Liver (tissue), 8 donors: ENCODE measurements at regions not wholly inside any gene's neighbourhood (a gene's known extent, or its start where the extent isn't known, plus 50 kb on each side); places are given as distances from the start of the nearest gene placed in this dataset.

Source experiments
- DNase-seq: peaks from one replicate; pipeline ENCODE4 v3.0.0-alpha.2; 2017; ENCODE audit warnings: low spot score
- H3K27ac ChIP-seq, 2 donors: one replicate each; pipeline ENCODE4 v1.7.0; 2013; ENCODE audit warnings: inconsistent platforms in 2 of 2, low read length in 2 of 2, control low read depth in 1 of 2, low read depth in 1 of 2, mild to moderate bottlenecking in 1 of 2
- H3K27me3 ChIP-seq, 4 donors: one replicate each; pipeline versions ENCODE4 v1.6.1 to v1.7.0; 2013; ENCODE audit warnings: low read length in 3 of 4, inconsistent platforms in 1 of 4, mild to moderate bottlenecking in 1 of 4, moderate library complexity in 1 of 4; ENCODE audit not compliant: control insufficient read depth in 4 of 4, insufficient read depth in 4 of 4
- H3K36me3 ChIP-seq, 4 donors: one replicate each; pipeline versions ENCODE4 v1.6.1 to v1.7.0; 2013; ENCODE audit warnings: low read length in 3 of 4, mild to moderate bottlenecking in 3 of 4, low read depth in 1 of 4, moderate library complexity in 1 of 4; ENCODE audit not compliant: control insufficient read depth in 4 of 4, insufficient read depth in 3 of 4
- H3K4me1 ChIP-seq, 4 donors: one replicate each; pipeline versions ENCODE4 v1.6.1 to v1.7.0; 2013; ENCODE audit warnings: low read length in 3 of 4, mild to moderate bottlenecking in 3 of 4, moderate library complexity in 1 of 4; ENCODE audit not compliant: control insufficient read depth in 4 of 4, insufficient read depth in 4 of 4
- H3K4me3 ChIP-seq, 3 donors: one replicate each; pipeline versions ENCODE4 v1.6.1 to v1.7.0; 2013; ENCODE audit warnings: low read length in 3 of 3, control low read depth in 1 of 3, low read depth in 1 of 3, mild to moderate bottlenecking in 1 of 3
- H3K9ac ChIP-seq, 2 donors: one replicate each; pipeline ENCODE4 v1.7.0; 2013; ENCODE audit warnings: low read length in 2 of 2, mild to moderate bottlenecking in 2 of 2, moderate library complexity in 2 of 2, control low read depth in 1 of 2, low read depth in 1 of 2
- H3K9me3 ChIP-seq, 4 donors: one replicate each; pipeline versions ENCODE4 v1.6.1 to v1.7.0; 2013; ENCODE audit warnings: low read length in 3 of 4; ENCODE audit not compliant: control insufficient read depth in 4 of 4
- ATF3 ChIP-seq: IDR thresholded peaks from 2 replicates; pipeline ENCODE4 v1.6.1; 2016; ENCODE audit warnings: antibody characterized with exemption
- CTCF ChIP-seq: fragments of 150-350 bp; IDR thresholded peaks from 2 replicates; pipeline ENCODE4 v1.5.1; 2017; ENCODE audit warnings: improper control_type of control experiment, low read depth, low read length; ENCODE audit not compliant: missing input control
- EGR1 ChIP-seq, 2 donors: IDR thresholded peaks; 2 replicates each; pipeline ENCODE4 v1.6.1; 2016 to 2018; ENCODE audit warnings: antibody characterized with exemption in 2 of 2, low read depth in 2 of 2
- FOXA1 ChIP-seq: IDR thresholded peaks from 2 replicates; pipeline ENCODE4 v1.6.1; 2016; ENCODE audit warnings: antibody characterized with exemption
- FOXA2 ChIP-seq: IDR thresholded peaks from 2 replicates; pipeline ENCODE4 v1.6.1; 2016; ENCODE audit warnings: antibody characterized with exemption
- HNF4G ChIP-seq: IDR thresholded peaks from 2 replicates; pipeline ENCODE4 v1.6.1; 2016; ENCODE audit warnings: antibody characterized with exemption
- JUND ChIP-seq, 2 donors: IDR thresholded peaks; 2 replicates each; pipeline ENCODE4 v1.6.1; 2016; ENCODE audit warnings: antibody characterized with exemption in 2 of 2
- NR2F2 ChIP-seq: IDR thresholded peaks from 2 replicates; pipeline ENCODE4 v1.6.1; 2016; ENCODE audit warnings: antibody characterized with exemption
- RAD21 ChIP-seq, 2 donors: IDR thresholded peaks; 2 replicates each; pipeline ENCODE4 v1.6.1; 2016; ENCODE audit warnings: antibody characterized with exemption in 2 of 2, mild to moderate bottlenecking in 2 of 2
- REST ChIP-seq: IDR thresholded peaks from 2 replicates; pipeline ENCODE4 v1.6.1; 2016; ENCODE audit warnings: antibody characterized with exemption, mild to moderate bottlenecking
- RXRA ChIP-seq, 2 donors: IDR thresholded peaks; 2 replicates each; pipeline ENCODE4 v1.6.1; 2017 to 2018; ENCODE audit warnings: antibody characterized with exemption in 2 of 2, mild to moderate bottlenecking in 1 of 2
- SP1 ChIP-seq: IDR thresholded peaks from 2 replicates; pipeline ENCODE4 v1.6.1; 2018; ENCODE audit warnings: antibody characterized with exemption, mild to moderate bottlenecking
- YY1 ChIP-seq: IDR thresholded peaks from 2 replicates; pipeline ENCODE4 v1.6.1; 2016; ENCODE audit warnings: antibody characterized with exemption, mild to moderate bottlenecking
- ZBTB33 ChIP-seq: IDR thresholded peaks from 2 replicates; pipeline ENCODE4 v1.6.1; 2016; ENCODE audit warnings: antibody characterized with exemption
- WGBS: extraction: QIAGEN DNeasy Blood & Tissue Kit; methylation state at CpG from one replicate; pipeline ENCODE4 v1.1.7; 2013; 5-methylcytosine and 5-hydroxymethylcytosine counted together
- donor health status: healthy.
- donor health status: healthy.
- donor health status: healthy.
- donor health status: healthy.
- donor health status: healthy.

GRCh38 chr5:39579750-39580149 lies 155.0 kb upstream of the DAB2 start (continued):
- no peak for TF ChIP-seq JUND (IDR thresholded peaks at IDR 0.05)

GRCh38 chr5:39578887-39579497 lies 154.2 kb upstream of the DAB2 start:
- TF ChIP-seq JUND (IDR thresholded peaks at IDR 0.05), result no peak
- TF ChIP-seq REST, result no peak
- peak; percentile 77 to 79 for TF ChIP-seq RAD21 (IDR thresholded peaks at IDR 0.05)
- no peak for TF ChIP-seq ZBTB33
- TF ChIP-seq CTCF, result peak; percentile 60
- TF ChIP-seq FOXA1, result no peak
- no peak for TF ChIP-seq RXRA (IDR thresholded peaks at IDR 0.05)
- Histone ChIP-seq H3K4me1 (no peaks in the 10 kb centered on the region), H3K9me3 (no peaks in the 10 kb centered on the region), H3K27ac (no peak overlapping the region), H3K4me3 (no peak overlapping the region), H3K9ac (no peak overlapping the region), H3K36me3 (no peaks in the 10 kb centered on the region), H3K27me3 (no peaks in the 10 kb centered on the region)
- DNase-seq, result no peak
- 88% methylated on average over 2 of the region's 2 CpGs for WGBS

GRCh38 chr5:39577529-39577928 lies 152.7 kb upstream of the DAB2 start:
- no peak overlapping the region for H3K9ac ChIP-seq
- no peak for TF ChIP-seq CTCF
- TF ChIP-seq EGR1 (IDR thresholded peaks at IDR 0.05; ENCODE audit: low read depth in 2 of 2), result no peak
- no peak for TF ChIP-seq FOXA1
- TF ChIP-seq SP1, result no peak
- no peak for TF ChIP-seq FOXA2
- no peak for TF ChIP-seq NR2F2
- no peak for TF ChIP-seq ATF3
- no peak for TF ChIP-seq YY1
- no peak for TF ChIP-seq ZBTB33
- no peak for TF ChIP-seq HNF4G
- no peak for TF ChIP-seq JUND (IDR thresholded peaks at IDR 0.05)
- TF ChIP-seq RAD21 (IDR thresholded peaks at IDR 0.05), result no peak
- H3K27ac ChIP-seq, result no peak overlapping the region
- H3K9me3 ChIP-seq, result no peaks in the 10 kb centered on the region
- H3K27me3 ChIP-seq, result no peaks in the 10 kb centered on the region
- no peaks in the 10 kb centered on the region for H3K4me1 ChIP-seq
- H3K36me3 ChIP-seq, result no peaks in the 10 kb centered on the region
- H3K4me3 ChIP-seq, result no peak overlapping the region
- WGBS, result 32% methylated on average over 2 of the region's 2 CpGs
- DNase-seq, result no peak
